PC-3 (cell line): ENCODE measurements at regions not wholly inside any gene's neighbourhood (a gene's known extent, or its start where the extent isn't known, plus 50 kb on each side); places are given as distances from the start of the nearest gene placed in this dataset.

Experiments
- ATAC-seq: fragments of 200-7000 bp; cut with Tn5 transposase; 2 replicates; pipeline ENCODE4 v1.9.1; 2020; ENCODE audit warnings: mild to moderate bottlenecking, moderate library complexity
- BruUV-seq: library from RNA; stranded (reverse); fragments of 400-500 nt; replicated peaks from 2 replicates; lab custom pipeline; 2021; lab: Mats Ljungman, UMichigan
- CTCF ChIA-PET: fragments of 300-600 bp; sonication (Branson Sonifier 250); formaldehyde crosslinking; loops from one replicate; lab custom pipeline; 2022; ENCODE audit warnings: antibody characterized with exemption; lab: Charles Lee
- POLR2A ChIA-PET: fragments of 300-600 bp; sonication (Branson Sonifier 250); formaldehyde crosslinking; loops from one replicate; lab custom pipeline; 2022; ENCODE audit warnings: antibody characterized with exemption; ENCODE audit not compliant: unreplicated experiment; lab: Charles Lee
- DNase-seq: peaks from one replicate; pipeline ENCODE4 v3.0.0-alpha.2; 2015
- H2AFZ ChIP-seq: fragments of 300-600 bp; sonication (generic); 2 replicates; pipeline ENCODE4 v1.6.0; 2016; ENCODE audit warnings: antibody characterized with exemption, low read length
- H3F3A ChIP-seq: fragments of 300-600 bp; sonication (generic); one replicate; pipeline ENCODE4 v1.6.0; 2017; ENCODE audit warnings: antibody characterized with exemption, low read length, control low read depth, mild to moderate bottlenecking; ENCODE audit not compliant: unreplicated experiment
- H3K27ac ChIP-seq: fragments of 300-600 bp; sonication (generic); 2 replicates; pipeline ENCODE4 v1.5.1; 2016; ENCODE audit warnings: mild to moderate bottlenecking, low read length
- H3K27me3 ChIP-seq: fragments of 300-600 bp; sonication (generic); 2 replicates; pipeline ENCODE4 v1.6.1; 2016; ENCODE audit warnings: low read length, mixed read lengths
- H3K36me3 ChIP-seq: fragments of 300-600 bp; sonication (generic); 2 replicates; pipeline ENCODE4 v1.6.1; 2016; ENCODE audit warnings: low read depth, mixed run types, low read length, mixed read lengths
- H3K4me1 ChIP-seq: fragments of 300-600 bp; sonication (generic); 2 replicates; pipeline ENCODE4 v1.5.1; 2016; ENCODE audit warnings: low read length; ENCODE audit not compliant: insufficient read depth
- H3K4me2 ChIP-seq: fragments of 300-600 bp; sonication (generic); 2 replicates; pipeline ENCODE4 v1.6.0; 2016; ENCODE audit warnings: low read length
- H3K4me3 ChIP-seq: fragments of 300-600 bp; sonication (generic); 2 replicates; pipeline ENCODE4 v1.5.1; 2016; ENCODE audit warnings: mild to moderate bottlenecking, low read length, mixed read lengths
- H3K79me2 ChIP-seq: fragments of 300-600 bp; sonication (generic); 2 replicates; pipeline ENCODE4 v1.6.1; 2017; ENCODE audit warnings: low read length, mixed read lengths
- H3K9ac ChIP-seq: fragments of 300-600 bp; sonication (generic); 2 replicates; pipeline ENCODE4 v1.6.0; 2016; ENCODE audit warnings: mild to moderate bottlenecking, low read length
- H3K9me2 ChIP-seq: fragments of 300-600 bp; sonication (generic); replicated peaks from 2 replicates; pipeline ENCODE4 v1.6.1; 2016; ENCODE audit warnings: mixed run types, low read length, mixed read lengths
- H3K9me3 ChIP-seq: fragments of 300-600 bp; sonication (generic); 2 replicates; pipeline ENCODE4 v1.6.1; 2016; ENCODE audit warnings: low read length, mixed read lengths
- H4K20me1 ChIP-seq: fragments of 300-600 bp; sonication (generic); 2 replicates; pipeline ENCODE4 v1.6.1; 2016; ENCODE audit warnings: low read length, mixed read lengths
- CTCF ChIP-seq: fragments of 300-600 bp; sonication (generic); conservative IDR thresholded peaks from 2 replicates; pipeline ENCODE4 v1.5.1; 2017; ENCODE audit warnings: antibody characterized with exemption, low read depth, mild to moderate bottlenecking, low read length
- EZH2 ChIP-seq: fragments of 300-600 bp; sonication (generic); IDR thresholded peaks from one replicate; pipeline ENCODE4 v1.6.1; 2017; ENCODE audit warnings: antibody characterized with exemption, mild to moderate bottlenecking, low read length; ENCODE audit not compliant: unreplicated experiment
- EZH2phosphoT487 ChIP-seq: fragments of 300-600 bp; sonication (generic); IDR thresholded peaks from 2 replicates; pipeline ENCODE4 v1.6.1; 2018; ENCODE audit warnings: mild to moderate bottlenecking, antibody characterized with exemption, low read length, borderline replicate concordance
- intact Hi-C: fragments of 100-400 bp; cut with micrococcal nuclease; formaldehyde crosslinking; loops from 2 replicates; pipeline ENCODE4 v1.9.0; 2023

- TF ChIP-seq EZH2 = no peak
- TF ChIP-seq EZH2phosphoT487 = no peak
- TF ChIP-seq CTCF = no peak
- Histone ChIP-seq H3K27me3 (no peaks in the 10 kb centered on the region), H3K4me1 (no peaks in the 10 kb centered on the region), H3K4me3 (no peak overlapping the region), H2AFZ (no peak overlapping the region), H3K4me2 (no peak overlapping the region), H4K20me1 (no peaks in the 10 kb centered on the region), H3F3A (no peaks in the 10 kb centered on the region), H3K9me2 (no peaks in the 10 kb centered on the region), H3K79me2 (no peaks in the 10 kb centered on the region), H3K9ac (no peak overlapping the region), H3K9me3 (no peaks in the 10 kb centered on the region), H3K27ac (no peak overlapping the region), H3K36me3 (no peaks in the 10 kb centered on the region)
- intact Hi-C loops = no loop called here
- ChIA-PET POLR2A (no interaction called here), CTCF (no interaction called here)
- peak; percentile 10 for DNase-seq
- no peak for ATAC-seq
- no TSS peak for BruUV-seq
Measured at GRCh38 chr17:5958850-5959249, 111.3 kb upstream of the WSCD1 start.

- POLR2A ChIA-PET = no interaction called here
Measured at GRCh38 chr17:5962371-5962770, 107.8 kb upstream of the WSCD1 start.

GRCh38 chr17:5971969-5972368 lies 98.2 kb upstream of the WSCD1 start:
- Histone ChIP-seq H3K9ac (no peak overlapping the region), H3F3A (no peaks in the 10 kb centered on the region), H3K4me3 (no peak overlapping the region), H3K27me3 (no peaks in the 10 kb centered on the region), H3K9me2 (no peaks in the 10 kb centered on the region), H4K20me1 (no peaks in the 10 kb centered on the region), H3K27ac (no peak overlapping the region), H3K4me2 (no peak overlapping the region), H3K4me1 (no peaks in the 10 kb centered on the region), H3K79me2 (no peaks in the 10 kb centered on the region), H3K9me3 (peaks cover 5% of the 10 kb centered on the region; the same call in 1 of the 2 replicates), H2AFZ (no peak overlapping the region), H3K36me3 (no peaks in the 10 kb centered on the region)
- intact Hi-C loops = no loop called here
- POLR2A ChIA-PET = no interaction called here
- TF ChIP-seq EZH2phosphoT487 (no peak), EZH2 (no peak), CTCF (no peak)
- BruUV-seq = no TSS peak
- ATAC-seq (peak; percentile 43; the same call in 1 of the 2 replicates), DNase-seq (no peak)
- CTCF ChIA-PET = no interaction called here

More at GRCh38 chr17:5962371-5962770, 107.8 kb upstream of the WSCD1 start:
- Histone ChIP-seq H3K36me3 (no peaks in the 10 kb centered on the region), H3K9me3 (no peaks in the 10 kb centered on the region), H3K27ac (no peak overlapping the region), H3K4me1 (no peaks in the 10 kb centered on the region), H3K27me3 (no peaks in the 10 kb centered on the region), H3K4me2 (no peak overlapping the region), H3K4me3 (no peak overlapping the region), H4K20me1 (no peaks in the 10 kb centered on the region), H3K9ac (no peak overlapping the region), H2AFZ (no peak overlapping the region), H3K79me2 (no peaks in the 10 kb centered on the region), H3F3A (no peaks in the 10 kb centered on the region), H3K9me2 (no peaks in the 10 kb centered on the region)
- ATAC-seq (no peak), DNase-seq (no peak)
- CTCF ChIA-PET = no interaction called here
- BruUV-seq = no TSS peak
- TF ChIP-seq EZH2phosphoT487 = no peak
- intact Hi-C loops = no loop called here
